Brain microvascular endothelial cell (primary cell): ENCODE measurements at regions not wholly inside any gene's neighbourhood (a gene's known extent, or its start where the extent isn't known, plus 50 kb on each side); places are given as distances from the start of the nearest gene placed in this dataset.

Experiments
- DNase-seq: peaks from one replicate; pipeline ENCODE4 v3.0.0-alpha.2; 2020
- H3K27ac ChIP-seq: fragments of 250-450 bp; sonication (Bioruptor Pico); 2 replicates; pipeline ENCODE4 v1.5.1; 2020; ENCODE audit warnings: mild to moderate bottlenecking, moderate library complexity
- H3K27me3 ChIP-seq: fragments of 250-450 bp; sonication (Bioruptor Pico); replicated peaks from 2 replicates; pipeline ENCODE4 v1.5.1; 2020; ENCODE audit warnings: mild to moderate bottlenecking
- H3K36me3 ChIP-seq: fragments of 250-450 bp; sonication (Bioruptor Pico); replicated peaks from 2 replicates; pipeline ENCODE4 v1.5.1; 2020; ENCODE audit warnings: mild to moderate bottlenecking
- H3K4me3 ChIP-seq: 2 replicates; pipeline ENCODE4 v1.5.1; 2011; ENCODE audit warnings: low read depth, mild to moderate bottlenecking, control low read depth, low read length, moderate library complexity
- CTCF ChIP-seq: IDR thresholded peaks from 2 replicates; pipeline ENCODE4 v1.5.1; 2011; ENCODE audit warnings: low read depth, mild to moderate bottlenecking, moderate library complexity, low read length, control low read depth, inconsistent platforms; ENCODE audit errors: missing control alignments
- in situ Hi-C: cut with HindIII; loops from 2 replicates; pipeline ENCODE4 v1.10.0; 2017; ENCODE audit warnings: low sequenced_read_pairs, low pct_ligation_motif_present

- H3K4me3 ChIP-seq: no peak overlapping the region
- no peak overlapping the region for H3K27ac ChIP-seq
- no peak for DNase-seq
- H3K36me3 ChIP-seq: no peaks in the 10 kb centered on the region
- in situ Hi-C loops: no loop called here
- H3K27me3 ChIP-seq: no peaks in the 10 kb centered on the region
- TF ChIP-seq CTCF: no peak
These were observed 524.8 kb downstream of the PRR16 start for GRCh38 chr5:120988941-120989340.

GRCh38 chr5:120991569-120991968 is 527.5 kb downstream of the PRR16 start:
- no peak overlapping the region for H3K4me3 ChIP-seq
- no peak for DNase-seq
- no peaks in the 10 kb centered on the region for H3K27me3 ChIP-seq
- TF ChIP-seq CTCF: no peak
- H3K27ac ChIP-seq: no peak overlapping the region
- in situ Hi-C loops: no loop called here
- H3K36me3 ChIP-seq: no peaks in the 10 kb centered on the region

- Histone ChIP-seq H3K4me3 (no peak overlapping the region), H3K27ac (no peak overlapping the region), H3K27me3 (no peaks in the 10 kb centered on the region), H3K36me3 (no peaks in the 10 kb centered on the region)
- in situ Hi-C loops: no loop called here
- TF ChIP-seq CTCF: no peak
- no peak for DNase-seq
These were observed 530.0 kb downstream of the PRR16 start for GRCh38 chr5:120994112-120994511.

- H3K4me3 ChIP-seq: no peak overlapping the region
- TF ChIP-seq CTCF: no peak
- no peaks in the 10 kb centered on the region for H3K36me3 ChIP-seq
- no peaks in the 10 kb centered on the region for H3K27me3 ChIP-seq
- no peak overlapping the region for H3K27ac ChIP-seq
- in situ Hi-C loops: no loop called here
- DNase-seq: no peak
These were observed 535.5 kb downstream of the PRR16 start for GRCh38 chr5:120999550-120999949.

GRCh38 chr5:121006217-121006616 is 542.1 kb downstream of the PRR16 start:
- TF ChIP-seq CTCF: no peak
- H3K27me3 ChIP-seq: no peaks in the 10 kb centered on the region
- H3K4me3 ChIP-seq: no peak overlapping the region
- no peak for DNase-seq
- in situ Hi-C loops: no loop called here
- H3K27ac ChIP-seq: no peak overlapping the region
- H3K36me3 ChIP-seq: no peaks in the 10 kb centered on the region

GRCh38 chr5:121008041-121008440 is 543.9 kb downstream of the PRR16 start:
- in situ Hi-C loops: no loop called here
- DNase-seq: no peak
- Histone ChIP-seq H3K4me3 (no peak overlapping the region), H3K36me3 (no peaks in the 10 kb centered on the region), H3K27ac (no peak overlapping the region), H3K27me3 (no peaks in the 10 kb centered on the region)
- TF ChIP-seq CTCF: no peak
